ENCODE measurements at regions not wholly inside any gene's neighbourhood (a gene's known extent, or its start where the extent isn't known, plus 50 kb on each side); places are given as distances from the start of the nearest gene placed in this dataset.

DNA sequence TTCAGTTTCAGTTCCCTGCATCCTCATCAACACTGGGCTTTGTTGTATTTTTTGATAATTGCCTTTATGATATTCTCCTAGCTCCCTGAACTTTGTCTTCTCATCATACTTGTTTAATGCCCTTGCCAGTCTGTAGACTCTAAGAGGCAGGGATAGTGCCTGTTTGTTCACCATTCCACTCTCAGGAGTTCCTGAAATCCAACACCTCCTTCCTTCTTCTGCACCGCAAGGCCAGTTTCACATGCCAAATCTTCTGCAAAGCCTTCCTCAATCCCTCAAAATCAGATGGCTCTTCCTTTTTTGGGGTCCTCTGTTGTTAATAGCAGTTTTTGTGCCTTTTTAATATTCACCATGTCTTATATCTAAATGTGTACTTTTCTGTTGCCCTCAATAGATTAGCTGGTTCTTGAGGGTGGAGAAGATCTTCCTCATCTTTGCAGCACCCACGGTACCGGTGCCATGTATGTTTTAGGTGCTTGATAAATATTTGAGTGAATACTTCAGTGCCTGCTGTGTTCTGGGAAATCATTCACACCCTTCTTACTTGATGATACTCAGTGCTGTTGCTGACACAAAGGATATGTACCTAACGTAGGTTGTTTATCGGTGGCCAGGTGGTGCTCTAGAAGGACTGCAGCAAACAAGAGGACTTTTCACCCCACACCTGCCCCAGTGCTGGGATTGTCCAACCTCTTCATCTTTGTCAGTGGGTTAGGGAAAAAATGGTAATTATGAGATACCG lies 85.3 kb upstream of the LIMCH1 start:
- H3K36me3 Mint-ChIP-seq (ENCODE audit: low read depth) = peaks cover 7% of the 10 kb centered on the region

DNA sequence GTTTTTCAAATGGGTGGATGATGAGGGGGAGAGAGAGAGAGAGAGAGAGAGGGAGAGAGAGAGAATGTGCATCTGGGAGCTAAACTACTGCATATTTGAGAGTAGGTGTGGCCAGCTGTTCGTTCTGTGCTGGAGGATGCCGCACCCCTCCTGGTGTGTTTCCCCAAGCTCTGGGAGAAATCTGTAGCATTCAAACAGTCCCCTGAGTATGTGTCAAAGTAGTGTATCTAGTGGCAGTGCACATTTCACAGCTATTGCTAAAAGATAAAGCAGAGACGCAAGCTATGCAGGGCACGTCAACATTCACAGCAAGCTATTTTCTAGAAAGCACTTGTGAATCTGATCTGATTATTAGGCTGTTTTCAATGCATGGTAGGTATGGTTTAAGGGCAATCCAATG lies 83.5 kb upstream of the LIMCH1 start:
- H3K27ac Mint-ChIP-seq = no peak overlapping the region
- H3K36me3 Mint-ChIP-seq (ENCODE audit: low read depth) = peaks cover 4% of the 10 kb centered on the region
- H3K27me3 Mint-ChIP-seq (ENCODE audit: low read depth) = peaks cover 5% of the 10 kb centered on the region
- no peak overlapping the region for H3K4me3 Mint-ChIP-seq
- H3K4me1 Mint-ChIP-seq = peaks cover 20% of the 10 kb centered on the region
- TF ChIP-seq, protein P1, sequence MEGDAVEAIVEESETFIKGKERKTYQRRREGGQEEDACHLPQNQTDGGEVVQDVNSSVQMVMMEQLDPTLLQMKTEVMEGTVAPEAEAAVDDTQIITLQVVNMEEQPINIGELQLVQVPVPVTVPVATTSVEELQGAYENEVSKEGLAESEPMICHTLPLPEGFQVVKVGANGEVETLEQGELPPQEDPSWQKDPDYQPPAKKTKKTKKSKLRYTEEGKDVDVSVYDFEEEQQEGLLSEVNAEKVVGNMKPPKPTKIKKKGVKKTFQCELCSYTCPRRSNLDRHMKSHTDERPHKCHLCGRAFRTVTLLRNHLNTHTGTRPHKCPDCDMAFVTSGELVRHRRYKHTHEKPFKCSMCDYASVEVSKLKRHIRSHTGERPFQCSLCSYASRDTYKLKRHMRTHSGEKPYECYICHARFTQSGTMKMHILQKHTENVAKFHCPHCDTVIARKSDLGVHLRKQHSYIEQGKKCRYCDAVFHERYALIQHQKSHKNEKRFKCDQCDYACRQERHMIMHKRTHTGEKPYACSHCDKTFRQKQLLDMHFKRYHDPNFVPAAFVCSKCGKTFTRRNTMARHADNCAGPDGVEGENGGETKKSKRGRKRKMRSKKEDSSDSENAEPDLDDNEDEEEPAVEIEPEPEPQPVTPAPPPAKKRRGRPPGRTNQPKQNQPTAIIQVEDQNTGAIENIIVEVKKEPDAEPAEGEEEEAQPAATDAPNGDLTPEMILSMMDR (IDR thresholded peaks at IDR 0.05; ENCODE audit: unreplicated experiment in 3 of 3) = no peak
- H3K9me3 Mint-ChIP-seq = no peaks in the 10 kb centered on the region

More for the DNA sequence above, 85.3 kb upstream of the LIMCH1 start:
- peaks cover 5% of the 10 kb centered on the region for H3K27me3 Mint-ChIP-seq (ENCODE audit: low read depth)
- no peak overlapping the region for H3K4me3 Mint-ChIP-seq
- TF ChIP-seq, protein P1 (IDR thresholded peaks at IDR 0.05; ENCODE audit: unreplicated experiment in 3 of 3) = no peak
- H3K27ac Mint-ChIP-seq = no peak overlapping the region
- H3K9me3 Mint-ChIP-seq = no peaks in the 10 kb centered on the region
- peaks cover 20% of the 10 kb centered on the region for H3K4me1 Mint-ChIP-seq

DNA sequence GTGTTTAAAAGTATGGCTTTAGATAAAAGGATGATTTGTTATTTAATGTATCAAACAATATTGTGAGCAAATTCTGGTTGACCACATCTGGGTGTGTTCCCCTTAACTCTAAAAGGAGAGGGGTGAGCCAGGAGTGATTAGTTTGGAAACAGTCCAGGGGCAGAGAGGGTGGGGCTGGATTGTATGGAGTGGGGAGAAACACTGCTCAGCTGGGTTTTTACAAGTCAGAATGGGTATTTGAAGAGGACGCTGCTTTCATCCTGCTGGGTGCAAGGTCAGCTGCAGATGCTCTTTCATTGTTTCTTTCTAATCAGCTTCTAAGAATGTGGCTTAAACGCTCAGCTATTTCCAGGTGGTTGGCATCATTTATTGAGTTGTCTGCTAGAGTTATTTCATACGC lies 82.8 kb upstream of the LIMCH1 start:
- Mint-ChIP-seq H3K9me3 (no peaks in the 10 kb centered on the region), H3K27ac (no peak overlapping the region), H3K36me3 (ENCODE audit: low read depth) (peaks cover 5% of the 10 kb centered on the region), H3K27me3 (ENCODE audit: low read depth) (peaks cover 5% of the 10 kb centered on the region), H3K4me1 (peaks cover 20% of the 10 kb centered on the region), H3K4me3 (no peak overlapping the region)
- TF ChIP-seq, protein P1 (IDR thresholded peaks at IDR 0.05; ENCODE audit: unreplicated experiment in 3 of 3) = no peak

DNA sequence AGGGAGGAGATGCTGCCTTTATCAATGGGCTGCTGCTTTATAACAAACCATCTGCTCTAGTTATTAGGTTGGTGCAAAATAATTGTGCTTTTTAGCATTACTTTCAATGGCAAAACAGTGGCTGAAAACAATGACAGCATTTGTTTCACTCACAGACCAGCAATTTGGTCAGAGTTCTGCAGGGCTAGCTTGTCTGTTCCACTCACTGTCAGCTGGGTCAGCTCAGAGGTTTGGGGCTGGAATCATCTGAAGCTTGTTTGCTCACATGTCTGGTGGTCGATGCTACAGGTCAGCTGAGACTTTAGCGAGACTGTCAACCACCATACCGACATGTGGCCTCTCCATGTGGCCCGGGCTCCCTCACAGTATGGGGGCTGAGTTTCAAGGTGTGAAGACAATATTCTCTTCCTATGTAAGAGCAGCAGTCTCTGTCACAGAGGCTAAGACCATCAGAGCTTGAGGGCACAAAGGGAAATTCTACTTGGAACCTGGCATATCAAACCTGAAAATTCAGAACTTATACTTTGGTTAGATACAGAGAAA lies 81.3 kb upstream of the LIMCH1 start:
- H3K27ac Mint-ChIP-seq = no peak overlapping the region
- peaks cover 3% of the 10 kb centered on the region for H3K27me3 Mint-ChIP-seq (ENCODE audit: low read depth)
- H3K4me3 Mint-ChIP-seq = no peak overlapping the region
- TF ChIP-seq, protein P1 (IDR thresholded peaks at IDR 0.05; ENCODE audit: unreplicated experiment in 3 of 3) = no peak
- peaks cover 20% of the 10 kb centered on the region for H3K4me1 Mint-ChIP-seq
- no peaks in the 10 kb centered on the region for H3K9me3 Mint-ChIP-seq
- peaks cover 5% of the 10 kb centered on the region for H3K36me3 Mint-ChIP-seq (ENCODE audit: low read depth)

DNA sequence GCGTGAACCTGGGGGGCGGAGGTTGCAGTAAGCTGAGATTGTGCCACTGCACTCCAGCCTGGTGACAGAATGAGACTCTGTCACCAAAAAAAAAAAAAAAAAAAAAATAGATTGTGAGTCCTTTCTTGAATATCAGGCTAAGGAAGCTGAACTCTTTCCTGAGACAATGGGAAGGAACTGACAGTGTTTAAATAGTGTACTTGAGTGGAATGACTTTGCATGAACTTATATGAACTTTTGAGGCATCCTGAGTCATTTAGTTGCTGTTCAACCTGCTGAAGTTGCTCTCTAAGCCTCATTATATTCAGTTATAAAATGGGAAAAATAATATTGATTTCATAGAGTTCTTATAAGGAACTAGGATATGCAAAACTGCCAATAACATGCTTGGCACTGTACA lies 79.3 kb upstream of the LIMCH1 start:
- TF ChIP-seq, protein P1 (IDR thresholded peaks at IDR 0.05; ENCODE audit: unreplicated experiment in 3 of 3) = no peak
- Mint-ChIP-seq H3K36me3 (ENCODE audit: low read depth) (peaks cover 10% of the 10 kb centered on the region), H3K9me3 (no peaks in the 10 kb centered on the region), H3K4me3 (no peak overlapping the region), H3K27ac (no peak overlapping the region), H3K4me1 (peaks cover 20% of the 10 kb centered on the region), H3K27me3 (ENCODE audit: low read depth) (no peaks in the 10 kb centered on the region)

DNA sequence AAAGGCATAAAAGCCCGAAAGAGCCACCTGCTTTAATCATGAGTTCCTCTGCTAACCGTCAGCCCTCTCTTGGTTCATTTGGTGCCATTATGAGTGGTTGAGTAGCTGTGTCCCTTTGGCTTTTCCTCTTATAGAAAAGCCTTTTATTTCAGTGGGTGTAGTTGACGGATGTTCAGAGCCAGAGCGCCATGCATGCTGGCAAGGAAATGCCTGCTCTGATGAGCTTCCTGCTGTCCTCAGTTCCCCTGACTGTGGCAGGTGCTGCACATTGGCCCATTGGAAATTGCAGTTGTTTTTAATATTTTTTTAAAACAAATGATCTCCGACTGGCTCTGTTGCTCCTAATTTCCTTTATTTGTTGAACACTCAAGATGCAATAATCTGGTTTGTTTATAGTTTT lies 77.3 kb upstream of the LIMCH1 start:
- Mint-ChIP-seq H3K9me3 (no peaks in the 10 kb centered on the region), H3K36me3 (ENCODE audit: low read depth) (peaks cover 10% of the 10 kb centered on the region), H3K4me3 (no peak overlapping the region), H3K27me3 (ENCODE audit: low read depth) (no peaks in the 10 kb centered on the region), H3K4me1 (peaks cover 17% of the 10 kb centered on the region), H3K27ac (no peak overlapping the region)
- TF ChIP-seq, protein P1 (IDR thresholded peaks at IDR 0.05; ENCODE audit: unreplicated experiment in 3 of 3) = no peak
